Stimulated activated naive CD8-positive, alpha-beta T cell treated with anti-CD3 and anti-CD28 coated beads, Interleukin-15, amount 100 ng/mL, for 72 hours (primary cell): ENCODE measurements at regions not wholly inside any gene's neighbourhood (a gene's known extent, or its start where the extent isn't known, plus 50 kb on each side); places are given as distances from the start of the nearest gene placed in this dataset.
A peak's percentile ranks its signal among the peaks of the same experiment; 100 is the strongest.

Experiments
- ATAC-seq: fragments of 150-1000 bp; cut with Tn5 transposase; 2 replicates; pipeline ENCODE4 v1.10.0; 2021; ENCODE audit warnings: mild to moderate bottlenecking, moderate library complexity
- DNase-seq, 2 donors: peaks; one replicate each; pipeline ENCODE4 v3.0.0; 2021 to 2022
- H3K27ac Mint-ChIP-seq, 2 donors: one replicate each; pipeline ENCODE4 v1.8.0; 2022; ENCODE audit warnings: mild to moderate bottlenecking in 2 of 2, mixed read lengths in 2 of 2, moderate library complexity in 2 of 2
- H3K27me3 Mint-ChIP-seq: one replicate; pipeline ENCODE4 v1.8.0; 2022; ENCODE audit warnings: mixed read lengths
- H3K4me1 Mint-ChIP-seq: one replicate; pipeline ENCODE4 v1.8.0; 2022; ENCODE audit warnings: mild to moderate bottlenecking, mixed read lengths
- H3K4me3 Mint-ChIP-seq, 2 donors: one replicate each; pipeline ENCODE4 v1.8.0; 2022; ENCODE audit warnings: mild to moderate bottlenecking in 2 of 2, mixed read lengths in 2 of 2, moderate library complexity in 1 of 2
- H3K9me3 Mint-ChIP-seq, 2 donors: one replicate each; pipeline ENCODE4 v1.8.0; 2022; ENCODE audit warnings: mixed read lengths in 2 of 2

- H3K27ac Mint-ChIP-seq: peak overlapping the region in 1 of 2 donors; percentile 12
- H3K9me3 Mint-ChIP-seq: no peaks in the 10 kb centered on the region
- ATAC-seq: no peak
- no peaks in the 10 kb centered on the region for H3K27me3 Mint-ChIP-seq
- H3K4me1 Mint-ChIP-seq: no peaks in the 10 kb centered on the region
- no peak for DNase-seq
- H3K4me3 Mint-ChIP-seq: no peak overlapping the region
These were observed 129.8 kb downstream of the HDGFL1 start for GRCh38 chr6:22699151-22699550.

- Mint-ChIP-seq H3K9me3 (no peaks in the 10 kb centered on the region), H3K27ac (no peak overlapping the region), H3K4me3 (no peak overlapping the region), H3K4me1 (no peaks in the 10 kb centered on the region), H3K27me3 (no peaks in the 10 kb centered on the region)
- DNase-seq (no peak), ATAC-seq (no peak)
These were observed 137.3 kb downstream of the HDGFL1 start for GRCh38 chr6:22706651-22707050.

- H3K27ac Mint-ChIP-seq: no peak overlapping the region
- H3K27me3 Mint-ChIP-seq: no peaks in the 10 kb centered on the region
- H3K9me3 Mint-ChIP-seq: no peaks in the 10 kb centered on the region
- H3K4me1 Mint-ChIP-seq: no peaks in the 10 kb centered on the region
- ATAC-seq (no peak), DNase-seq (no peak)
- no peak overlapping the region for H3K4me3 Mint-ChIP-seq
These were observed 139.1 kb downstream of the HDGFL1 start for GRCh38 chr6:22708469-22708868.

- no peak overlapping the region for H3K27ac Mint-ChIP-seq
- no peaks in the 10 kb centered on the region for H3K4me1 Mint-ChIP-seq
- no peaks in the 10 kb centered on the region for H3K27me3 Mint-ChIP-seq
- no peaks in the 10 kb centered on the region for H3K9me3 Mint-ChIP-seq
- DNase-seq (no peak), ATAC-seq (no peak)
- no peak overlapping the region for H3K4me3 Mint-ChIP-seq
These were observed 140.4 kb downstream of the HDGFL1 start for GRCh38 chr6:22709803-22710202.

GRCh38 chr6:22716721-22717120 lies 147.4 kb downstream of the HDGFL1 start:
- Mint-ChIP-seq H3K4me1 (no peaks in the 10 kb centered on the region), H3K27me3 (no peaks in the 10 kb centered on the region), H3K4me3 (no peak overlapping the region), H3K9me3 (peaks cover 0 to 4% of the 10 kb centered on the region in 2 donors), H3K27ac (no peak overlapping the region)
- no peak for ATAC-seq
- DNase-seq: no peak

- Mint-ChIP-seq H3K27me3 (no peaks in the 10 kb centered on the region), H3K4me1 (no peaks in the 10 kb centered on the region), H3K27ac (no peak overlapping the region), H3K4me3 (no peak overlapping the region), H3K9me3 (peaks cover 0 to 8% of the 10 kb centered on the region in 2 donors)
- no peak for DNase-seq
- no peak for ATAC-seq
These were observed 148.5 kb downstream of the HDGFL1 start for GRCh38 chr6:22717915-22718314.

- ATAC-seq: no peak
- H3K27ac Mint-ChIP-seq: no peak overlapping the region
- H3K4me3 Mint-ChIP-seq: no peak overlapping the region
- no peaks in the 10 kb centered on the region for H3K4me1 Mint-ChIP-seq
- H3K27me3 Mint-ChIP-seq: no peaks in the 10 kb centered on the region
- H3K9me3 Mint-ChIP-seq: peaks cover 0 to 8% of the 10 kb centered on the region in 2 donors
- no peak for DNase-seq
These were observed 153.5 kb downstream of the HDGFL1 start for GRCh38 chr6:22722913-22723312.

- no peak for DNase-seq
- no peak for ATAC-seq
- H3K9me3 Mint-ChIP-seq: peaks cover 0 to 2% of the 10 kb centered on the region in 2 donors
- H3K4me1 Mint-ChIP-seq: no peaks in the 10 kb centered on the region
- H3K4me3 Mint-ChIP-seq: no peak overlapping the region
- H3K27me3 Mint-ChIP-seq: no peaks in the 10 kb centered on the region
- H3K27ac Mint-ChIP-seq: no peak overlapping the region
These were observed 157.6 kb downstream of the HDGFL1 start for GRCh38 chr6:22726966-22727365.

GRCh38 chr6:22727710-22728109 lies 158.3 kb downstream of the HDGFL1 start:
- Mint-ChIP-seq H3K27me3 (no peaks in the 10 kb centered on the region), H3K4me1 (no peaks in the 10 kb centered on the region), H3K27ac (no peak overlapping the region), H3K9me3 (peaks cover 0 to 7% of the 10 kb centered on the region in 2 donors), H3K4me3 (no peak overlapping the region)
- ATAC-seq (no peak), DNase-seq (no peak)

GRCh38 chr6:22732176-22732970 lies 163.0 kb downstream of the HDGFL1 start:
- Mint-ChIP-seq H3K9me3 (peaks cover 7 to 8% of the 10 kb centered on the region in 2 donors), H3K4me1 (no peaks in the 10 kb centered on the region), H3K27me3 (no peaks in the 10 kb centered on the region), H3K4me3 (no peak overlapping the region), H3K27ac (no peak overlapping the region)
- ATAC-seq (no peak), DNase-seq (no peak)

GRCh38 chr6:22736740-22737139 lies 167.4 kb downstream of the HDGFL1 start:
- H3K9me3 Mint-ChIP-seq: peaks cover 7 to 12% of the 10 kb centered on the region in 2 donors
- ATAC-seq: no peak
- no peak for DNase-seq

GRCh38 chr6:22737331-22737730 lies 168.0 kb downstream of the HDGFL1 start:
- no peak for ATAC-seq
- no peak for DNase-seq
- peaks cover 4 to 12% of the 10 kb centered on the region in 2 donors for H3K9me3 Mint-ChIP-seq
- no peaks in the 10 kb centered on the region for H3K4me1 Mint-ChIP-seq
- no peak overlapping the region for H3K4me3 Mint-ChIP-seq
- no peak overlapping the region for H3K27ac Mint-ChIP-seq
- no peaks in the 10 kb centered on the region for H3K27me3 Mint-ChIP-seq

More at GRCh38 chr6:22736740-22737139, 167.4 kb downstream of the HDGFL1 start:
- Mint-ChIP-seq H3K4me3 (no peak overlapping the region), H3K27ac (no peak overlapping the region), H3K4me1 (no peaks in the 10 kb centered on the region), H3K27me3 (no peaks in the 10 kb centered on the region)

- Mint-ChIP-seq H3K27ac (no peak overlapping the region), H3K27me3 (no peaks in the 10 kb centered on the region), H3K4me3 (no peak overlapping the region), H3K9me3 (peaks cover 0 to 11% of the 10 kb centered on the region in 2 donors), H3K4me1 (no peaks in the 10 kb centered on the region)
- ATAC-seq (no peak), DNase-seq (no peak)
These were observed 168.8 kb downstream of the HDGFL1 start for GRCh38 chr6:22738194-22738593.

GRCh38 chr6:22747571-22747970 lies 178.2 kb downstream of the HDGFL1 start:
- H3K9me3 Mint-ChIP-seq: no peaks in the 10 kb centered on the region
- no peak overlapping the region for H3K4me3 Mint-ChIP-seq
- no peaks in the 10 kb centered on the region for H3K27me3 Mint-ChIP-seq
- DNase-seq (no peak), ATAC-seq (no peak)
- H3K27ac Mint-ChIP-seq: no peak overlapping the region
- H3K4me1 Mint-ChIP-seq: no peaks in the 10 kb centered on the region

GRCh38 chr6:22748681-22749080 lies 179.3 kb downstream of the HDGFL1 start:
- Mint-ChIP-seq H3K27me3 (no peaks in the 10 kb centered on the region), H3K9me3 (no peaks in the 10 kb centered on the region), H3K4me1 (no peaks in the 10 kb centered on the region), H3K4me3 (no peak overlapping the region), H3K27ac (no peak overlapping the region)
- DNase-seq (no peak), ATAC-seq (no peak)

- H3K4me3 Mint-ChIP-seq: no peak overlapping the region
- DNase-seq: no peak
- H3K4me1 Mint-ChIP-seq: no peaks in the 10 kb centered on the region
- H3K9me3 Mint-ChIP-seq: no peaks in the 10 kb centered on the region
- ATAC-seq: no peak
- no peaks in the 10 kb centered on the region for H3K27me3 Mint-ChIP-seq
- no peak overlapping the region for H3K27ac Mint-ChIP-seq
These were observed 180.3 kb downstream of the HDGFL1 start for GRCh38 chr6:22749696-22750095.

GRCh38 chr6:22751223-22751622 lies 181.9 kb downstream of the HDGFL1 start:
- no peaks in the 10 kb centered on the region for H3K9me3 Mint-ChIP-seq
- H3K4me1 Mint-ChIP-seq: no peaks in the 10 kb centered on the region
- ATAC-seq (no peak), DNase-seq (no peak)
- no peaks in the 10 kb centered on the region for H3K27me3 Mint-ChIP-seq
- no peak overlapping the region for H3K4me3 Mint-ChIP-seq
- H3K27ac Mint-ChIP-seq: no peak overlapping the region
